ENCODE measurements at regions not wholly inside any gene's neighbourhood (a gene's known extent, or its start where the extent isn't known, plus 50 kb on each side); places are given as distances from the start of the nearest gene placed in this dataset.
"Not testable (repeated sequence)": the region's sequence is repeated elsewhere in the genome, so short reads cannot be mapped to it uniquely, and the experiment has no call there.

DNA sequence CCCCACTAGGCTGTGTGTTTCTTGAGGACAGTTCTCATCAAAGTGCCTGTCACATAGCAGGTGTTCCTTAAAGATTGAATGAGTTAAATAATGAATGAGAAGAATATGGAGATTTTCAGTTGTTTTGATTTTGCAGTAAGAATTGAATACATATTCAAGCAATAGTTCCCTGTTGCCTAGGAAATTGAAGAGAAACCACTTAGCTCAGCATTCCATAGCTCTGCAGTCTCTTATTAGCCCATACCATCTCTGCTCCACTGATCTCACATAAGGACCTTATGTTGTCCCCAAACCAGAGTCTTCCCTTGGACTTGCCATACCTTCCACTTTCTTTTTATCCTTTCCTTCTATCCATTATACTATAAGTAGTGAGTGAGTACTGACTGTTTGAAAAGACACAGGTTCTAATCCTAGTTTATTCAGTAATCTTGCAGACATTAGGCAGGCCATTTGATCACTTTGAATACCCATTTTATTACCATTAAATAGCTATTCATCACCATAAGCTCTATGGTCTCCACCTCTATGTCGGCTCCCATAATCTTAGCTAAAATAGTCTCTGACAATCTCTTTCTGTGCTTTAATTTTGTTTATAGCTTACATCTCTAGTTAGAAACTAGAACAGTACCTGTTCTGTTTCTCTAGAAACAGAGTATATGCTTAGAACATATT lies 1059.6 kb upstream of the SLIT2 start:
- no peak for DNase-seq

DNA sequence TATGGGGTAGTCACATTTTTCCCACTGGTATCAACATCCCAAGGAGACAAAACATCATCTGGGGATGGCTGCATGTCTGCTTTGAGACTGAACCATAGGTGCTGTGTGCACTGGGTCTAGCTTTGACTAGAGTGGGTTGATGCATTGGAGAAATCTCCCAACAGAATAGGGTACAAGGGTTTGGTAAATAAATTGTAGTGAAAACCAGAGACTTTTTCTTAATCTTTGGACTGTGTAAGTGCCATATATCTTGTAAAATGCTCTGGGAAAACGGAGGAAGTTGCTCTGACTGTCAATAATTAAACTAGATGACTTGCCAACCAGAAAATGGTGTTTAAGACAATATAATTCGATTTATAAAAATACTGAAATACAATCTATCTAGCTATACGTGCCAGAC lies 1064.0 kb upstream of the SLIT2 start:
- no peak for DNase-seq

DNA sequence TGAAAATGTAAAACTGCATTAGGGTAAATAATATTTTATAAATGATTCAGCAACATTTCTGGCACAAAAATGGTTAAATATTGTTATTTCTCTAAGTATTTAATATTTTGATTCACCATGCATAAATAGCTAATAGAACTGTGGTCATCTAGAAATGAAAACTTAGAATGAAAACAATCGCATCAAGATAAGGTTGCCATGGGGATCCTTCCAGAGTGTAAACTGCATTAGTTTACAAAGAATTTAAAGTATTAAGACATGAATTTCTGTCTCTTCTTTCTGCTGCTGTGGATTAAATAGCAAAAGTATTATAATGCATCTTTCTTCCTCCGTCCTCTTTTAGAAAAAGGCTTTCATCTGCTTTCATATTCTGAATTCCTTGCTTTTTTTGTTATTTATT lies 1064.6 kb upstream of the SLIT2 start:
- no peak for DNase-seq

DNA sequence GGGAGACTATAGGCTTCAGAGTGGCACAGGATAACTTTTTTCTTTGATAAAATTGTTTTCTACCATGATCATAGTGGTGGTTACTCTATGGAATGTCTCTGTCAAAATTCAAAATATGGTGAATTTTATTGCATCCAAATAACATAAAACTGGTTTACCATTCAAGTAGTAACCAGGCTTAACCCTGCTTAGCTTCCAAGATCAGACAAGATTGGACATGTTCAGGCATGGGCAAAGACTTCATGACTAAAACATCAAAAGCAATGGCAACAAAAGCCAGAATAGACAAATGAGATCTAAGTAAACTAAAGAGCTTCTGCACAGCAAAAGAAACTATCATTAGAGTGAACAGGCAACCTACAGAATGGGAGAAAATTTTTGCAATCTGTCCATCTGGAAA lies 1070.1 kb upstream of the SLIT2 start:
- not testable (repeated sequence) for DNase-seq

DNA sequence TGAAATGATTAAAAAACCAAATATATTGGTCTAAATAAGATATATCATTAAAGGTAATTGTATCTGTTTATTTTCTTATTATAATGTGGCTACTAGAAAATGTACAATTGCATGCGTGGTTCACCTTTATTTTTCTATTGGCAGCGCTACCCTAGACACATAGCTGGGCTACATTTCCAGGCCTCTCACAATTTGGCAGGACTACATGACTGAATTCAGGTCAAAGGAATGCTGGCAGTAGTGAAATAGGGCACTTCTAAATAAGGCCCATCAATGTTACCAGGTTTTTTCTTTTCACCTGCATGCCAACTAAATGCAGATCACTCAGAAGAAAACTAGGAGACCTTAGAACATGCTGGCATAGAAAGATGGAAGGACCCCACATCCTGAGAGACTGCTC lies 1072.9 kb upstream of the SLIT2 start:
- DNase-seq, result no peak

DNA sequence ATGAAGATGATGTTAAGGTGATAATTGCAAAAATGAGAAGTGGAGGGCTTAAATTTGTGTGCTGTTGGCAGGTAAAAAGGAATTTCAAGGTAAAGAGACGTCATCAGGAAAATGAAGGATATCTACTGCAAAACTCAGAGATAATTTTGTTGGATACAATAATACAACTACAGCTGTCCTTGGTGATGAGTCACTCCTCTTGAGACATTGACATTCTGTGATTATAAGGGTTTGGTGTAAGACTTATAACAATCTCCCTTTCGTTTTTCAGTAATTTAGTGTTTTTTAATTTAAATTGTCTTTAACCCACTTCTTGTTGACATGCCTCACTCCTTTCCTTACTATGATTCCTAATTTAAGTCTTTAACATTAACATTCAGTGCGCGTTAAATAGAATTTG lies 1074.1 kb upstream of the SLIT2 start:
- no peak for DNase-seq

DNA sequence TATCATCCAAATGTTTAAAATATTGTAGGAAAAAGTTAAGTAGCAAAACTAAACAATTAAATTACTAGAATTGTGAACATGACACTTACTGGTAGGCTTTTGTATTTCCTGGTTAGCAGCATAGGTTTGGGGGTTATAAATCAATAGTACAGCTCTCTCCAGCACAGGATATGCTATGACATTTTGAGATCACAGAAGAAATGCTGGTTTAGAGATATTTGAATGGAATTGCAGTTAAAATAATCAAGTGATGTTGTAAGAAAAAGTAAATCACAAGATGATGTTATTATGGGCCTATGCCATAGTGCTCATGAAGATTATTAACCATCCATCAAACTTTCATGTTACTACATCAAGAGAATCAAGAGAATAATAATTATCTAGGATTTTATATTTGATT lies 1079.9 kb upstream of the SLIT2 start:
- DNase-seq, result no peak

DNA sequence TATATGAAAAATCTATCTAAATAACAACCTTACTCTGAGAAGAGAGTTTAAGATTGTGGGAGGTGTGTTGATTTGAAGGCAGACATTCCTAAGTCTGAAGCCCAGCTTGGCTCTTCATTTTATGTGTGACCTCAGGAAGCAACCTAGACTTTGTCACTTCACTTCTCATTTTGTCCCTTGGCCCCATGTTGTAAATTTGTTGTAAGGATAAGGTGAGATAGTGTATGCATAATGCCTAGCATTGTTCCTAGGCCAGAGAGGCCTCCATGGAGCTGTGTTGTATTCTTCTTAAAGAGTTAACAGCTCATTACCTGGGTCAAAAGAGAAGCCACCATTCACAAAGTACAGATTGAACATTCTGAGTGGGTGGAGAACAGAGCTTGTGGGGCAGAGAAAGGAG lies 1084.4 kb upstream of the SLIT2 start:
- no peak for DNase-seq

DNA sequence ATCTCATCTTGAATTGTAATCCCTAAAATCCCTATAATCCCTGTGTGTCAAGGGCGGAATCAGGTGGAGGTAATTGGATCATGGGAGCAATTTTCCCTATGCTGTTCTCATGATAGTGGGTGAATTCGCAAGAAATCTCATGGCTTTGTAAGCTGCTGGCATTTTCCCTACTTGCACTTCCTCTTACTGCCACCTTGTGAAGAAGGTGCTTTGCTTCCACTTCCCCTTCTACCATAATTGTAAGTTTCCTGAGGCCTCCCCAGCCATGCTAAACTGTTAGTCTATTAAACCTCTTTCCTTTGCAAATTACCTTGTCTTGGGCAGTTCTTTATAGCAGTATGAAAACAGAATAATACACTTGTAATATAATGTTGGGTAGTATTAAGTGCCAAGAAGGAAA lies 1087.4 kb upstream of the SLIT2 start:
- DNase-seq, result no peak

DNA sequence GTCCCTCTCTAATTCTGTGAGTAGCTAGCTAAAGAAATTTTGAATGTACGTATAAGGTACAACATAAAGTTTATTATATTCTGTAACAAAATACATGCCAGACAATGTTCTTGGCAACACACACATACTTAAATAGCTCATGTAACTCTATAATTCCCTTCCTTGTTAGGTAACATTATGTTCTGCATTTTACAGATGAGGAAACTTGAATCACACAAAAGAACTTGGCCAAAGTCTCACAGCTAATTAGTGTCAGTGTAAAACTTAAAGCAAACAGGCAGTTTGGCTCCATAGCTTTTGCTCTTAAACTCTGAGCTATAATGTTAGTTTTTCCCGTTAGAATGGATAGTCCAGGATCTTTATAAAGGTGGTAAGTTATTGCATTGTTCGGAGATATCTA lies 1091.8 kb upstream of the SLIT2 start:
- DNase-seq, result no peak

DNA sequence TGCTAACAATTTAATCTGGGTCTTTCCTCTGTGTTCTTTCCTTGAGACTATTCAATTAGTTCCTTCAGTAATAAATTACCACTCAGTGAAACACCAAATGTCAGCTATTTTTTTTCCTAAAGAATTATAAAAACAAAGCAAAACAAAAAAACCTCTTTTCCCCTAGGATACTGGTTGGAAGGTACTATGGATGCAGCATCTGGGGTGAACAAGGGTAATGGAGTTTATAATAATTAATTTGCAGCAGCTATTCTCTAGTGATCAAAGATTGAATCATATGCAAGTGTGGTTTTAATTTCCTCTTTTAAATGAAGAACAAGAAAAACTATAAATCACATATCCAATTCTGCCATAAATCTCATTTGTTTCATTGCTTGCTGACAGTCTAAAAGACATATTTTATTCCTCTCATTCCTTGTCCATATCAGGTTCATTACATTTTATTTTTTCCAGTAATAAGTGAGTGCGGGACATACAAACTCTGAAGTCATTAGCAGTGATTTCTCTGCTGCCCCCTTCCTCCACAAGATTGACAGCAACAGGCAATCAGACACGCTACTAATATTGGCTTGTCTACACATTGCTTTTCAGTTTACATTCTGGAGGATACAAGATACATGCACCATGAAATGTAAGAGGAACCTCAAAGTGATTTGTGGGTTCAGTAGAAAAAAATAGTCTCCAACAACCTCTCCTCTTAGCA lies 1093.4 kb upstream of the SLIT2 start:
- DNase-seq, result no peak

DNA sequence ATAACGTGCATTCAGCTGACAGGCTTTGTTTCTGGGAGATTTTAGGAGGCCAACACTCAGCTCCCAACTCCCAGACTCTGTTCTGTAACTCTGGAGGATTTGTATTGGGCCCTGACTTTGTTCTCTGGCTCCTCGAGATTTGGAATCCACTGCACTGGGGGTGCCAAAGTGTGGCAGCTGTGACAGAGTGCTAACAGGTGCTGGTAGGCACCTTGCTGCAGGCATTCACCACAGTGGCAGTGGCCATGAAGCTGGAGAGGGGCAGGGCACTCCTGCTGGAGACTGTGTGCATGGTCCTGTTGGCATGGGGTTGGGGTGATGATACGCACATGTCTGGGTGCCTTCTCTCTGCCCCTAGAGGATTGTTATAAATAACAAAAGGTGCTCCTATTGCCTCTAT lies 1094.9 kb upstream of the SLIT2 start:
- DNase-seq, result no peak

DNA sequence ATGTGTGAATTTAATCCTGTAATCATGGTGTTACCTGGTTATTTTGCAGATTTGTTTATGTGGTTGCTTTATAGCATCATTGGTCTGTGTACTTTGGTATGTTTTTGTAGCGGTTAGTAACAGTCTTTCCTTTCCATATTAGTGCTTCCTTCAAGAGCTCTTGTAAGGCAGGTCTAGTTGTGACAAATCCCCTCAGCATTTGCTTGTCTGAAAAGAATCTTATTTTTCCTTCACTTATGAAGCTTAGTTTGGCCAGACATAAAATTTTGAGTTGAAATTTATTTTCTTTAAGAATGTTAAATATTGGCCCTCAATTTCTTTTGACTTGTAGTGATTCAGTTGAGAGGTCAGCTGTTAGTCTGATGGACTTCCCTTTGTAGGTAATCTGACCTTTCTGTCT lies 1096.1 kb upstream of the SLIT2 start:
- DNase-seq, result no peak

DNA sequence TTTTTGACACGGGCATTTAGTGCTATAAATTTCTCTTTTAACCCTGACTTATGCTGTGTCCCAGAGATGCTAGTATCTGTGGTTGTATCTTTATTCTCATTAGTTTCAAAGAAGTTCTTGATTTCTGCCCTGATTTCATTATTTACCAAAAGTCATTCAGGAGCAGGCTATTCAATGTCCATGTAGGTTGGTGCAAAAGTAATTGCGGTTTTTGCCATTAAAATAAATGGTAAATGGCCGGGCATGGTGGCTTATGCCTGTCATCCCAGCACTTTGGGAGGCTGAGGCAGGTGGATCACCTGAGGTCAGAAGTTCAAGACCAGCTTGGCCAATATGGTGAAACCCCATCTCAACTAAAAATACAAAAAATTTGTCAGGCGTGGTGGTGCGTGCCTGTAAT lies 1097.4 kb upstream of the SLIT2 start:
- not testable (repeated sequence) for DNase-seq

DNA sequence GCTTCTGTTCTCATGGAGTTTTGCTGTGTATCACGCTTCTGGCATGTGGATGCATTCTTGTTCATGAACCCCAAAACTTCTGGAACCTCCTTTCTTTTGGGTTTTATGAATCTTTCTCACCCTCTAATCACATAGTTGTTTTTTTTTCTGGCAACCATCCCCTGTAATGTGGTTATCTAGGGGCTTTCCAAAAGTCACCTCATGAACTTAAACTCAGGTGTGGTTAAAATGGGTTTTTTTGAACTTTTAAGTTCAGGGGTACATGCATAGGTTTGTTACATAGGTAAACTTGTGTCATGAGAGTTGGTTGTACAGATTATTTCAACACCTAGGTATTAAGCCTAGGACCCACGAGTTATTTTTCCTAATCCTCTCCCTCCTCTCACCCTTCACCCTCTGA lies 1099.4 kb upstream of the SLIT2 start:
- DNase-seq, result no peak

DNA sequence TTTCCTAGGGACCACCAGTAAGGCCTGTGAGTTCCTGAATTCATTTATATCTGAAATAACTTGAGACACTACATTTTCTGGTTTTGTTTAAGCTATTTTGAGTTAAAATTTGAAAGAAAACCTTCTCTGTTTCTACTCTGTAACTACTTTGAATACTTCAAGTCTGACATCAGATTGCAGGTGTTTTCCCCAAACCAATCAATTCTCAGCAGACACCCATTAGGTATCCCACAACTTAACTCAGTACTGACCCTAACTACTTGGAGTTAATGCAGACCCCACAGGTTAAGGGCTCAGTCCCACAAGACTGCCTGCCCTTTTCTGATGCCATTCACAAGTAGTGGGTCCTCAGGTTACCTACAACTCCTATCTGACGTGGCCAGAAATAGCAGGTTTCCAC lies 1100.0 kb upstream of the SLIT2 start:
- DNase-seq, result no peak

DNA sequence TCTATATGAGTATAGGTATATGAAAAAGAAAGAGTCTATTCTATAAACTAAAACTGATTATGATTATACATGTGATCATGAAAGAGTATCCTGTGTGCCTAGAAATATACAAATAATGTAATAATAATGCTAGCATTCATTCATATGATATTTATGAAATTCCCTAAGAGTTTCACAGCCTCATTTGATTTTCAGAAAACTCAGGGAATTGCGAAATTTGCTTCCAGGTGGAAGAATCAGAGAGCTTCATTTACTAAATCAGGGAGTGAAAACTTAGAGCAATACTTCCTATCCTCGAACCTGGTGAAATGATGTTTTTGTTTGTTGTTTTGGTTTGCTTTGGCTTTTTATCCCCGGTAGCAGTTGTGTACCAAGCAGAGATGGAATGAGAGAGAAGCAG lies 1105.7 kb upstream of the SLIT2 start:
- no peak for DNase-seq

DNA sequence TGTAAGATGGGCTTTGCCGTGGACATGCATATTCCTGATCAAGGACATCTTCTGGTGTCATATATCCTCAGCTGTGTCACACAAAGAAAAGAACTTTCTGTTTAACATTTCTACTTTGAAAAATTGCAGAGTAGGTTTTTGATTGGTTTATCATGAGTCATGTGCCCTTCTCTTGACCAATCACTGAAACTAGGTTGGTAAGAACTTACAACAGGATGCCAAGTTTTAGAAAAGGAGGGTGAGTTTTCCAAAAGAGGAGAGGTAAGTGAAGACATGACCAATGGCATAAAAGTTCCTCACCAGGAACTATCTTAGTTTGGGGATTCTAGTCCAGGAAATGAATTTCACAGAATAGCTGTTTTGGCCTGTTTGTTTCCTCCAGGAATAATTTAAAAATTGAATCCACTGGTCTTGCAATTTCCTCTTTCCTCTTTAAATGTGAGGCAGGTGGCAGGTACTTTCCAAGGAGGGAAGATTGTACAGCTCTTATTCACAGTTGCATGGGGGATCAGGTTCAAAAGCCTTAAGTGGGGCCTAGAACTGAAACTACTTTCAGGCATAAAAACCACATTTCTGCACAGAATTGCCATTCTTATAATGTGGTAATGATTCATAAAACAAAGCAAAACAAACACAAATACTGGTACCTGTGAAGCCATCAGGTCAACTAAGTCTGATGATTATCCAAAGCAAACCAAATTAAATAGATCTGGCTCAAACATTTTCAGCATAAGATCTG lies 1114.5 kb upstream of the LCORL start:
- no peak for DNase-seq

DNA sequence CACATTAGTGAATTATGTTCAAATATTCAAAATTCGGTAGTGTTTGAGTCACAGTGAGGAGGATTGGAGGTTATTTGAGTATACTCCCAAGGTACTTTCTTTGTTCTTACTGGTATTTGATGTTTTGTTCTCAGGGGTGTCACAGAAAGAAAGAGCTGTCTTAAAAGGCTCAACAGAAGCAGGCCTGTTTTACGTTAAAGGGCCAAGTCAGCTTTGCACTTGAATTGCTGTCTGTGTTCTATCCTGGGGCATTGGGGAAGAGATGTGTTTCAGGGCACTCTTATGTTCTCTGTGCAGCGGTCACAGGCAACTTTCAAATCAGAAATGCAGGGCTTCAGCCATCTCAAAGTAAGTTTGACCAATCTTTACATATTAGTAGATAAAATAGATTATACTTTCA lies 1113.1 kb upstream of the LCORL start:
- DNase-seq, result no peak

DNA sequence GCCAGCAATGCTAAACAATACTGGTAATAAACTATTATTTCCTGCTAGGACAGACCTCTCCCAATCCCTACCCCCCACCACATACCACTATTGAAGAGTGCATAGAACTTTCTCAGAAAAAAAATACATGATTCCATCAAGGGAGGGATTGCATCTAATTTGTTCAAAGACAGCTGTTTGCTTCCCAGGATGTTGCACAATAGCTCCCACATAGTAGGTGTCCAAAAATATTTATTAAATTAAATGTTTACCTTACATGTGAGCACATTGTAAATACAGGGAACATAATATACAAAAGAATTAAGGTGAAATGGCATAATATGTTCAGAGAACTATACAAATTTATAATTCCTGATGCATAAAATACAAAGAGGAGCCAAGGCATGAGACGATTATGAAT lies 1111.8 kb upstream of the LCORL start:
- DNase-seq, result no peak

DNA sequence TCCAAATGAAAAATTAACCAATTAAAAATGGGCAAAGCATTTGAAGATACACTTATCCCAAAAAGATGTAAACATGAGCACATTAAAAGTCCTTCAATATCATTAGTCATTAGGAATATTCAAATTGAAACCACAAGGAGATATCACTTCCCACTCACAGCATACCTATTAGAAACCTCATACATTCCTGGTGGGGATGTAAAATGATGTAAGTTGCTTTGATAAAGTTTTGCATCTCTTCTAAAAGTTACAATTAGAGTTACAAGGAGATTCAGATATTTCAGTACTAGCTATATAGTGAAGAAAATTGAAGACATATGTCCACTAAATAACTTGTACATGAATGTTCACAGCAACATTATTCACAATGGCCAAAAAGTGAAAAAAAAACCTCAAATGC lies 1109.3 kb upstream of the LCORL start:
- no peak for DNase-seq

DNA sequence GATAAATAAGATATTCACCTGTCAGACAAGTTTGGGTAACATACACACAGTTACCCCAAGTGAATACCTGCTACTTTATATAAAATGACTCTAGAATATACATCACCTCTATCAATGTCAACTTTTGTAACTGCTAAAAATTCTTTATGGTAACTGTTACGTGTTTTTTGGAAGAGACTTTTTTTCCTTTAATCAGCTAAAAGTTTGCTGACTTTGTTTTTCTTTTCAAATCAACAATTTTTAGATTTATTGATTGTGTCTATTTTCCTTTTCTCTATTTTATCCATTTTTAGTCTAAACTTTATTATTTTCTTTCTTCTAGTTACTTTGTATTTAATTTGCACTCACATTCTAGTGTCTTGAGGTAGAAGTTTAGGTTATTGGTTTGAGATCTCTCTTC lies 1106.6 kb upstream of the LCORL start:
- DNase-seq, result no peak

DNA sequence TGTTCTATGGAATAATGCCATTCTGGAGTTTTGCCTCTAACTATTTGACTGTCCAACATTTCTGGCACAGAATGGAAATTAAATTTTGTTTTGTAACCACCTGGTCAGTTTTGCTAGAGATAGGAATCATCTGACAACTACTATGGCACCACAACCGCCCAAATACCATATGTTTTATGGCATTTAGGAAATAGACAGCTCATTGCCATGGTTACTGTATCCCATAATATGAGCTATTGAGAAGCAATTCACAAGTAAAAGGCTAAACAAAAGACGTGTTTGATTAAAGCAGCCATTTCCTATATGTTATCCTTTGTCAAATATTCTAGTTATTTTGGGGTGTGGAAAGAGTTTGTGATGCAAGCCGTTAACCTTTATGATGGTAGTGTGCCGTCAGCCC lies 1105.3 kb upstream of the LCORL start:
- DNase-seq, result no peak

DNA sequence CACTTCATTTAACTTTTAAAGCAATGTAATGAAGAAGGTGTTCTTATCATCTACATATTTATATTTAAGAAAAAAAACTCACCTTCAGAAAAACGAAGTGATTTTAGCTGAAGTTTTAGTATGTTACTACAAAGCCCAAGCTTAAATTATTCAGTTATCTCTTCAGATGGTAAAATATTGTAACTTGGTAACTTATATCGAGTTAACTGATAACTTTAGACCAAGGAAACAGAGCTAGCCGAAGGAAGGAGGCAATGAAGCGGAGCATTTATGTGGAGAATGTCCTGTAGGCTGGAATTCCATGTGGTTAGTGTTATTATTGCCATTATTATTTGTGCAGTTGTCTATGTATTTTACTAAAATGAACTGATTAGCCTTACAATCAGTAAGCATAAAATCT lies 1102.1 kb upstream of the LCORL start:
- DNase-seq, result no peak
